ENCODE measurements at regions not wholly inside any gene's neighbourhood (a gene's known extent, or its start where the extent isn't known, plus 50 kb on each side); places are given as distances from the start of the nearest gene placed in this dataset.
"Not testable (repeated sequence)": the region's sequence is repeated elsewhere in the genome, so short reads cannot be mapped to it uniquely, and the experiment has no call there.

GRCh38 chr4:49588401-49588800, 602.3 kb downstream of the CWH43 start:
- H3K79me2 ChIP-seq (ENCODE audit: control insufficient read depth, insufficient read depth, low read length); BruUV-seq (replicated peaks); H2AFZ ChIP-seq (ENCODE audit: low read depth, low read length); H4K20me1 ChIP-seq (replicated peaks; ENCODE audit: control insufficient read depth, insufficient read depth, low read length); H3K4me1 ChIP-seq (replicated peaks in 1 of 2; ENCODE audit: control insufficient read depth in 2 of 2, insufficient read depth in 2 of 2, low read length in 2 of 2); H3K36me3 ChIP-seq (ENCODE audit: control insufficient read depth, insufficient read depth, low read length); in situ Hi-C loops (cut with MboI); POLR2A ChIA-PET; H3K27ac ChIP-seq (ENCODE audit: extremely low read depth, low read depth, low read length); H3K9ac ChIP-seq (ENCODE audit: insufficient read depth in 1 of 2, low read depth in 2 of 2, low read length in 2 of 2); DNase-seq (ENCODE audit: extremely low read depth in 1 of 4, low spot score in 3 of 4); CTCF ChIA-PET (ENCODE audit: low intra/inter-chr PET ratio); ATAC-seq; H3K9me1 ChIP-seq (ENCODE audit: control insufficient read depth, insufficient read depth, low read length); H3K27me3 ChIP-seq (ENCODE audit: control insufficient read depth in 2 of 2, insufficient read depth in 2 of 2, low read length in 2 of 2); FAIRE-seq; H3K4me3 ChIP-seq; H3K9me3 ChIP-seq (replicated peaks; ENCODE audit: control insufficient read depth, insufficient read depth, low read depth, low read length); intact Hi-C loops (cut with micrococcal nuclease); H3K4me2 ChIP-seq (ENCODE audit: insufficient read depth, low read length): not testable (repeated sequence)
- no CpG with 5 or more reads among the region's 7 CpGs for WGBS (ENCODE audit: insufficient coverage, low coverage, missing lambda C conversion rate)

GRCh38 chr4:49618436-49618835, 632.4 kb downstream of the CWH43 start:
- H4K20me1 ChIP-seq (replicated peaks; ENCODE audit: control insufficient read depth, insufficient read depth, low read length); FAIRE-seq; H3K27me3 ChIP-seq (ENCODE audit: control insufficient read depth in 2 of 2, insufficient read depth in 2 of 2, low read length in 2 of 2); H3K27ac ChIP-seq (ENCODE audit: extremely low read depth, low read depth, low read length); H3K4me2 ChIP-seq (ENCODE audit: insufficient read depth, low read length); H3K9me3 ChIP-seq (replicated peaks; ENCODE audit: control insufficient read depth, insufficient read depth, low read depth, low read length); BruUV-seq (replicated peaks); H3K9me1 ChIP-seq (ENCODE audit: control insufficient read depth, insufficient read depth, low read length); in situ Hi-C loops (cut with MboI); H2AFZ ChIP-seq (ENCODE audit: low read depth, low read length); POLR2A ChIA-PET; H3K4me3 ChIP-seq; intact Hi-C loops (cut with micrococcal nuclease); H3K36me3 ChIP-seq (ENCODE audit: control insufficient read depth, insufficient read depth, low read length); H3K4me1 ChIP-seq (replicated peaks in 1 of 2; ENCODE audit: control insufficient read depth in 2 of 2, insufficient read depth in 2 of 2, low read length in 2 of 2); DNase-seq (ENCODE audit: extremely low read depth in 1 of 4, low spot score in 3 of 4); H3K9ac ChIP-seq (ENCODE audit: insufficient read depth in 1 of 2, low read depth in 2 of 2, low read length in 2 of 2); ATAC-seq; CTCF ChIA-PET (ENCODE audit: low intra/inter-chr PET ratio); H3K79me2 ChIP-seq (ENCODE audit: control insufficient read depth, insufficient read depth, low read length): not testable (repeated sequence)
- 0% methylated on average over 8 of the region's 12 CpGs for WGBS (ENCODE audit: insufficient coverage, low coverage, missing lambda C conversion rate)

Measured in K562 (cell line).